GM18858 (cell line): ENCODE measurements at regions not wholly inside any gene's neighbourhood (a gene's known extent, or its start where the extent isn't known, plus 50 kb on each side); places are given as distances from the start of the nearest gene placed in this dataset.
"Not testable (repeated sequence)": the region's sequence is repeated elsewhere in the genome, so short reads cannot be mapped to it uniquely, and the experiment has no call there.

ENCODE experiments used
- ATAC-seq: cut with Tn5 transposase; IDR thresholded peaks from one replicate; pipeline ENCODE4 v1.9.1; 2021; ENCODE audit not compliant: unreplicated experiment

DNA sequence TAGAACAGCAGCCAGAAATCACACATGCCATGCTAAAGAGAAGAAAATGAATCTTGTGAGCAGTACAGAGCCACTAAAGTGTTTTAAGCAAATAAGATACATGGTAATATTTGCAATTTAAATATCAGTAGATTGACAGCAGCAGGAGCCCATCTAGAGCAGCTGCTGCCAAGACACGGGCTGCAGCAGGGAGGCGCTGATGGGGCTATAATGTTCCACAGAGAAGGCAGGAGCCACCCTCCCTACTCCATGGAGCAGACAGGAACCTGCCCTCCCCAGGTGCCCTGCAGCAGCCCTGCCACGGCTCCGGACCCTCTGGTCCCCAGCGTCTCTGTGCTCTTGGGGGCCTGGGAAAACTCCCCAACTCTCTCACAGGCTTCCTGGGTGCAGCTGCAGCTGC lies 224.1 kb upstream of the ISL1 start:
- no peak for ATAC-seq

DNA sequence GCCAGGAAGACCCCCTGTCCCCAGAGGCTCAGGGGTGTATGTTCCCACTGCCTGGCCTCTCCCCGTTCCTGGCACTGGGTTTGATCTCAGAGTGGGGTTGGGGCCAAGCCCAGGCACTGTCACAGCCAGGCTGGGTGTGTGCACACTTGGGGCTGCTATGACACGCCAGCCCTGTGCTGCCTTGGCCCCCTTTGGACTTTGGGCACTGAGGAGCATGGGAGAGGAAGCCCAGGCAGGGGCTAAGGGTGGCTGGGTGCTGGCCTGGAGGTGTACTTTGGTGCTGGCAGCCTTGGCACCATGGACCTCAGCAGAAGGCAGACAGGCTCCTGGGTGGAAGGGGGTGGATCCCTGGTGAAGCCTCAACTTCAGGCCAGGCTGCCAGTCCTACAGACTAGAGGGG lies 223.6 kb upstream of the ISL1 start:
- no peak for ATAC-seq

GRCh38 chr5:51162245-51162644 lies 221.0 kb upstream of the ISL1 start:
- no peak for ATAC-seq

- ATAC-seq = not testable (repeated sequence)
These were observed 217.6 kb upstream of the ISL1 start for GRCh38 chr5:51165621-51166020.

DNA sequence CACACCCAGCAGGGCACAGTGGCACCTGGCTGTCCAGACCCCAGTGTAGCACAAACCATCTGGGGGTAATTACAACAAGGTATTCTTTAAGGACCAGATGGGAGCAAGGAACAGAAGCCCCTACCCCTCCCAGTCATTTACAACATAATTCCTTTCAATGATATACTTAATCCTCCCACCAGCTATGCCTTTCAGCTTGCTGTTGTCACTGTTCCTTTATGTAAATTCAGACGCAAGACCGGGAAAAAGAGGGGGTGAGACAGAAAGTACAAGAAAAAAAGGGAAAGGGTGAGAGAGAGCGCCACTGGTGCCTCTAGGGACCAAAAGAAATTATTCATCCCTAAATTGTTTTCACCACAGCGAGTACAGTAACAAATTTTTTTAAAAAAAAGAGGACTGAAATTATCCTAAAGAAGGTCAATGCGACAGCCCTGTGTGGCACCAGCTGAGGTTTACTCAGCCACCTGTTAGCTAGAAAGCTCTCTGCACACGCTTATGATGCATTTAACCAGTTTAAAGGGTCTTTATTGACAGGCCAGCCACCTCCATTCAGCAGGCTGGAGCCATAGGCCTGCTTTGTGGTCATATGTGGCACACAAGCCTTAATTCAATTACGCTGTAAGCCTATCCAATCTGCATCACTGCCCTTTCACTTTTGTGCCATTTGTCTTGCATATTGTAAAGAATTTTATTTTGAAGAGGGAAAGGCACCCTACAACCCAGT lies 210.2 kb upstream of the ISL1 start:
- ATAC-seq = no peak

DNA sequence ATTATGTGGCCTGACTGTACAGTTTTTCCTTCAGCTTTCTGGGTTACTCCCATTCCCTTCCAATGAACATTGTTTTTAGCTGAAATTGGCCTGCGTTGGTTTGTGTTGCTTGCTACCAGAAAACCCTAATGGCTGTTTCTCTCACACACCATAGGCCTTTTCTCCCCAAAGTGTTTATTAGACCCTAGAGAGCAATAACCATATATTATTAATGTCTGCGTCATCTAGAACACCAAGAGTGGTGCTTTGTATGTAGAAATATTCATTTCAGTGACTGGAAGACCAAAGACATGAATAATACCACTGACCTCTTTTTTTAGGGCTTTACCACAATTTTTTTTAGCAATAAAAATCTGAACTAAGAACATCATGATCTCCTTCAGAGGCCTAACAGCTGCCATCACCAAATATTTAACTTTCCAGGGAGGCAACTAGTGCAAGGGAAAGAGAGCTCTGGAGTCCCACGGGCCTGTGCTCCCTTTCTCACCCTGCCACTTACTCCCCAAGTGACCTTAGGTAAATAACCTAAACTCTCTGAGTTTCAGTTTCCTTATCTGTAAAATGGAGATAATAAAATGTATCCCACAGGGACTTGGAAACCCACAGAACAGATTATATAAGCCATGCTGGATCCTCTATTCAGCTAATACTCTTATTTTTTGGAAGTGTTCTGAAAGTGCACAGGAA lies 201.9 kb upstream of the ISL1 start:
- ATAC-seq = peak; percentile 44

- ATAC-seq = no peak
These were observed 197.4 kb upstream of the ISL1 start for GRCh38 chr5:51185850-51186329.

- no peak for ATAC-seq
These were observed 195.2 kb upstream of the ISL1 start for GRCh38 chr5:51188001-51188591.

- no peak for ATAC-seq
These were observed 188.6 kb upstream of the ISL1 start for GRCh38 chr5:51194671-51195070.

- ATAC-seq = no peak
These were observed 182.2 kb upstream of the ISL1 start for GRCh38 chr5:51201024-51201423.

DNA sequence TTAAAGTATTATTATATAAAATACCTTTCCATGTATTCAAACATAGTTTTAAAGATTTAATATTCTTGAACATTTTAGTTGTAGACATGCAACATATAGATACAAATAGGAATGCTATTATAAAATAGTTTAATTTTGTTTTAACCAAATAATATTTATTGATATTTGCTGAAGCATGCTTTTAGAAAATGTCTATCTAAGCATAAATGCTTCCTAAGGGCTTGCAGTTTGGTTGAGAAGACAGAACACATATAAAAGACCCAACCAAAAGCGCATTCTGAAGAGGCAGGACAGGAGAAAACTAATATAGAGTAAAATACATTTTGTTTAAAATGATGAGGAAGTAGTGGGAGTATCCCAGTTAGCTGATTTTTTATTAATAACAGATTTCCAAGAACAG lies 181.5 kb upstream of the ISL1 start:
- no peak for ATAC-seq

- no peak for ATAC-seq
These were observed 181.1 kb upstream of the ISL1 start for GRCh38 chr5:51202161-51202560.

DNA sequence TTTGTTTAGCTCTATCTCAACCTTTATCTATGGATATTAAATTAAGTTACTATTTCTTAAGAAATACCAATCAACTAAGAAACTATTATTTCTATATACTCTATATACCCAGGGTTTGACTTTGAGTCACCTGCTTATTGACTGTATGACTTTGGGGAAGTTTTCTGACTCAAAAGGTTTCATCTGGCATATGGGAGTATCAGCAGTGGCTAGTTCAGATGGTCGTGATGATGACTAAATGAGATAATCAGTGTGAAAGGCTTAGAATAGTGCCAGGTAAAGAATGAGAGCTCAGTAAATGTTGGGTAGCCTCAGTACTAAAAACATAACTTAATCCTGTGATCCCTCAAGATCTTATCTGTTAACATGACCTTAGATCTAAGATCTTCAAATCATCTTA lies 179.7 kb upstream of the ISL1 start:
- ATAC-seq = peak; percentile 83

GRCh38 chr5:51208296-51208695 lies 175.0 kb upstream of the ISL1 start:
- no peak for ATAC-seq

DNA sequence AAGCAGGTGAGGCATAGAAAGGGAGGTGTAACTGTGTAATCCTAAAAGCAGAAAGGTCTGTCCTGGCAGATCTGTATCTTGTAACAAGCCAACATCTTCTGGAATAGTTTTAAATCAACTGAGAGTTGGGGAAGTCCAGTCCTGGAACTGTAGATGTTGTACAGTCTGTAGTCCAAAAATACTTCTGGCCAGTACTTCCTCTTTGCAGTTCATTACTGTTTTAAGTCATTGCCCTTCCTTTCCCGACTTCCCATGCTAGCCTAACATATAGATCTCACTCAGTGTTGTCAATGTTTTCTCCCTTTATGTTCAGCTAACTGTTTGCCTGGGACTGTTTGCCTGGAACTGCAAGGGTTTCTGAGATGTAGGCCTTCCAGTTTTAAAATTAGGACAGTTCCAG lies 168.5 kb upstream of the ISL1 start:
- no peak for ATAC-seq

GRCh38 chr5:51225789-51226742 lies 157.2 kb upstream of the ISL1 start:
- ATAC-seq = no peak

DNA sequence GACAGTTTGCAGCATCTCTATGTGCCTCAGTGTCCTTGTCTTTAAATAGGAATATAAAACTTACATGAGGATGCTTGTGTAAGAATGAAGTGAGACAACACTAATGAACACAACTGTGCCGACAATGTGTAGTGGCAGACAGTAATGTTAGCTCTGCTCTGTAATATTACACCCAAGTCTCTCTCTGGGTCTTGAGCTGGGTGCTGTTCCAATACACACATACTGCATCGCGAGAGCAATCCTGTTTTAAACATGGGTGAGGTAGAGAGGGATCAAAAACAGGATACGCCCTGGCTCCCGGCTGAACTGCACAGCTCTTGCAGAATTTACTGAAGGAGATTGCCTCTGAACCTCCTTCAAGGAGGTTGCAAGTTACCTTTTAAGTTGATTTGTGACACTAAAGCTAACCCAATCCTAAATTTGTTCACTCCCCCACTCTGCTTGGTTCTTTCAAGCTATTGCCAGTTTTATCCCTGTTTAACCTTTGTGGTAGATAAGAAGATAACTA lies 155.2 kb upstream of the ISL1 start:
- ATAC-seq = no peak

GRCh38 chr5:51230336-51230735 lies 152.9 kb upstream of the ISL1 start:
- ATAC-seq = no peak

- no peak for ATAC-seq
These were observed 140.8 kb upstream of the ISL1 start for GRCh38 chr5:51242456-51242855.

GRCh38 chr5:51250957-51251356 lies 132.3 kb upstream of the ISL1 start:
- ATAC-seq = not testable (repeated sequence)

DNA sequence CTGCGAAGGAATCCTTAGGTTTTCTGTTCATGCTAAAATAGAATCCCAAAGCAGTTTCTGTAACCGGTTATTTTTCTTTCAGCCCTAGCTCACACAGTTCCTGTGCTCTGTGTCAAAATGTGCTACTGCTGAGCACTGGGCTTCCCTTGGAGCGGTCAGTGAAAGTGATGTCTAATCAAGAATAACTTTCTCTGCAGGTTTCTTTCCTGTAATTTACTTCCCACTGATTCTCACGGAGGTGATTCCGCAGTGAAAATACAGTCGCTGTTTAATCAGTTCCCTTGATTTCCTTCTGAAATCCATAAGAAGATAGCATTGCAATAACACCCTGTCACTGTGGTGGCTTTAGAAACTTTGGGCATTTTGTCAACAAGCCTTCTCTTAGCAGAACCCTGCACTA lies 112.0 kb upstream of the ISL1 start:
- no peak for ATAC-seq
